ENCODE measurements at regions not wholly inside any gene's neighbourhood (a gene's known extent, or its start where the extent isn't known, plus 50 kb on each side); places are given as distances from the start of the nearest gene placed in this dataset.
"Not testable (repeated sequence)": the region's sequence is repeated elsewhere in the genome, so short reads cannot be mapped to it uniquely, and the experiment has no call there.

- no peaks in the 10 kb centered on the region for H3K27me3 ChIP-seq
- no peaks in the 10 kb centered on the region for H3K36me3 ChIP-seq
- H3K4me3 ChIP-seq = no peak overlapping the region
- no peaks in the 10 kb centered on the region for H3K9me3 ChIP-seq
- TF ChIP-seq POLR2AphosphoS5 (IDR thresholded peaks at IDR 0.05) = no peak
- no peak for TF ChIP-seq POLR2A (IDR thresholded peaks at IDR 0.05)
- TF ChIP-seq EP300 (IDR thresholded peaks at IDR 0.05) = no peak
- TF ChIP-seq CTCF (IDR thresholded peaks at IDR 0.05) = no peak
- H3K27ac ChIP-seq = no peak overlapping the region
- intact Hi-C loops (cut with DNase I) = no loop called here
- no peak for DNase-seq
- H3K4me1 ChIP-seq = no peaks in the 10 kb centered on the region
Observed at GRCh38 chrX:87003031-87003430, 514.6 kb upstream of the KLHL4 start.

- H3K27me3 ChIP-seq = no peaks in the 10 kb centered on the region
- WGBS, 2 donors = 77 to 78% methylated on average over 3 of the region's 3 CpGs
- intact Hi-C loops (cut with DNase I) = no loop called here
- no peaks in the 10 kb centered on the region for H3K36me3 ChIP-seq
- H3K4me3 ChIP-seq = no peak overlapping the region
- no peaks in the 10 kb centered on the region for H3K9me3 ChIP-seq
- no peak overlapping the region for H3K27ac ChIP-seq
- DNase-seq = no peak
- H3K4me1 ChIP-seq = no peaks in the 10 kb centered on the region
- TF ChIP-seq CTCF (IDR thresholded peaks at IDR 0.05) = no peak
- no peak for TF ChIP-seq POLR2A (IDR thresholded peaks at IDR 0.05)
- no peak for TF ChIP-seq EP300 (IDR thresholded peaks at IDR 0.05)
- TF ChIP-seq POLR2AphosphoS5 (IDR thresholded peaks at IDR 0.05) = no peak
Observed at GRCh38 chrX:87005183-87005582, 512.4 kb upstream of the KLHL4 start.

GRCh38 chrX:87005885-87006284 lies 511.7 kb upstream of the KLHL4 start:
- H3K27ac ChIP-seq = no peak overlapping the region
- no peaks in the 10 kb centered on the region for H3K4me1 ChIP-seq
- no peaks in the 10 kb centered on the region for H3K9me3 ChIP-seq
- no peaks in the 10 kb centered on the region for H3K27me3 ChIP-seq
- intact Hi-C loops (cut with DNase I) = no loop called here
- no peak overlapping the region for H3K4me3 ChIP-seq
- no peak for DNase-seq
- H3K36me3 ChIP-seq = no peaks in the 10 kb centered on the region
- TF ChIP-seq POLR2AphosphoS5 (IDR thresholded peaks at IDR 0.05) (no peak), POLR2A (IDR thresholded peaks at IDR 0.05) (no peak), EP300 (IDR thresholded peaks at IDR 0.05) (no peak), CTCF (IDR thresholded peaks at IDR 0.05) (no peak)

GRCh38 chrX:87006561-87006960 lies 511.0 kb upstream of the KLHL4 start:
- no peak for DNase-seq
- Histone ChIP-seq H3K9me3 (no peaks in the 10 kb centered on the region), H3K4me3 (no peak overlapping the region), H3K27me3 (no peaks in the 10 kb centered on the region), H3K27ac (no peak overlapping the region), H3K4me1 (no peaks in the 10 kb centered on the region), H3K36me3 (no peaks in the 10 kb centered on the region)
- TF ChIP-seq CTCF (IDR thresholded peaks at IDR 0.05) (no peak), POLR2AphosphoS5 (IDR thresholded peaks at IDR 0.05) (no peak), EP300 (IDR thresholded peaks at IDR 0.05) (no peak), POLR2A (IDR thresholded peaks at IDR 0.05) (no peak)
- intact Hi-C loops (cut with DNase I) = no loop called here

GRCh38 chrX:87017210-87017609 lies 500.4 kb upstream of the KLHL4 start:
- H3K4me3 ChIP-seq = no peak overlapping the region
- no peak overlapping the region for H3K27ac ChIP-seq
- no peak for DNase-seq
- no peaks in the 10 kb centered on the region for H3K4me1 ChIP-seq
- H3K36me3 ChIP-seq = no peaks in the 10 kb centered on the region
- no peaks in the 10 kb centered on the region for H3K9me3 ChIP-seq
- TF ChIP-seq CTCF (IDR thresholded peaks at IDR 0.05) (no peak), POLR2A (IDR thresholded peaks at IDR 0.05) (no peak), EP300 (IDR thresholded peaks at IDR 0.05) (no peak), POLR2AphosphoS5 (IDR thresholded peaks at IDR 0.05) (no peak)
- no peaks in the 10 kb centered on the region for H3K27me3 ChIP-seq
- intact Hi-C loops (cut with DNase I) = no loop called here
- 79 to 85% methylated on average over 2 of the region's 2 CpGs for WGBS, 2 donors

- H3K27me3 ChIP-seq; DNase-seq; H3K36me3 ChIP-seq; H3K4me1 ChIP-seq; H3K9me3 ChIP-seq; H3K27ac ChIP-seq; intact Hi-C loops (cut with DNase I); H3K4me3 ChIP-seq: not testable (repeated sequence)
- 95 to 96% methylated on average over 25 of the region's 25 CpGs for WGBS, 2 donors
Observed at GRCh38 chrX:87033115-87033514, 484.5 kb upstream of the KLHL4 start.

Measured in sigmoid colon (tissue), 6 donors.